GM12873 (cell line): ENCODE measurements at regions not wholly inside any gene's neighbourhood (a gene's known extent, or its start where the extent isn't known, plus 50 kb on each side); places are given as distances from the start of the nearest gene placed in this dataset.

Experiments used
- TF ChIP-seq, protein P1 (sequence below): IDR thresholded peaks from 2 replicates; pipeline ENCODE4 v1.5.1; 2012; ENCODE audit warnings: low read depth, mild to moderate bottlenecking, moderate library complexity, low read length, control low read depth; ENCODE audit not compliant: insufficient read depth; ENCODE audit errors: missing control alignments

DNA sequence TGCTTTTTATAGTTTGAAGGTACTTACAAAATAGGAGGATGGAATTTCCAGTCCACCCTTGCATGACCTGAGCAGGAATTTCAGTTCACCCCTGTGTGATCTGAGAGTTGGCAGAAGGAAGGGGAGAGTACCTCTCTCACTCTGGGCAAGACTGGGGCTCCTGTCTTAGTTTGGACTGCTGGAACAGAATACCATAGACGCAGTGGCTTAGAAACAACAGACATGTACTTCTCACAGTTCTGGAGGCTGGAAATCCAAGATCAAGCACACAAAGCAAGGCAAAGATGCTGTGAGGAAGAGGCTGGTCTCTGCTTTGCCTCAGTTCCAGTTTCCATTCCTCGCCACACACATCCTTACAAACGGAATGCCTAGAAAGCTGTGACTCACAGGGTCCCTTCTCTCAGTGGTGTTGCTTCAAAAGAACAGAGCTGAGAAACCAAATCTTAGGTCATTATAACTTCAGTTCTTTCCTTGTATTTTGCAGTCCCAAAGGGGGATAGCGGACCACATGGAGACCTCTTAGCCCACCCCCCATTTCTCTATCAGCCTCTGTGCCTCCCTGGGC is 108.8 kb upstream of the HAAO start:
- TF ChIP-seq, protein P1, sequence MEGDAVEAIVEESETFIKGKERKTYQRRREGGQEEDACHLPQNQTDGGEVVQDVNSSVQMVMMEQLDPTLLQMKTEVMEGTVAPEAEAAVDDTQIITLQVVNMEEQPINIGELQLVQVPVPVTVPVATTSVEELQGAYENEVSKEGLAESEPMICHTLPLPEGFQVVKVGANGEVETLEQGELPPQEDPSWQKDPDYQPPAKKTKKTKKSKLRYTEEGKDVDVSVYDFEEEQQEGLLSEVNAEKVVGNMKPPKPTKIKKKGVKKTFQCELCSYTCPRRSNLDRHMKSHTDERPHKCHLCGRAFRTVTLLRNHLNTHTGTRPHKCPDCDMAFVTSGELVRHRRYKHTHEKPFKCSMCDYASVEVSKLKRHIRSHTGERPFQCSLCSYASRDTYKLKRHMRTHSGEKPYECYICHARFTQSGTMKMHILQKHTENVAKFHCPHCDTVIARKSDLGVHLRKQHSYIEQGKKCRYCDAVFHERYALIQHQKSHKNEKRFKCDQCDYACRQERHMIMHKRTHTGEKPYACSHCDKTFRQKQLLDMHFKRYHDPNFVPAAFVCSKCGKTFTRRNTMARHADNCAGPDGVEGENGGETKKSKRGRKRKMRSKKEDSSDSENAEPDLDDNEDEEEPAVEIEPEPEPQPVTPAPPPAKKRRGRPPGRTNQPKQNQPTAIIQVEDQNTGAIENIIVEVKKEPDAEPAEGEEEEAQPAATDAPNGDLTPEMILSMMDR = no peak

DNA sequence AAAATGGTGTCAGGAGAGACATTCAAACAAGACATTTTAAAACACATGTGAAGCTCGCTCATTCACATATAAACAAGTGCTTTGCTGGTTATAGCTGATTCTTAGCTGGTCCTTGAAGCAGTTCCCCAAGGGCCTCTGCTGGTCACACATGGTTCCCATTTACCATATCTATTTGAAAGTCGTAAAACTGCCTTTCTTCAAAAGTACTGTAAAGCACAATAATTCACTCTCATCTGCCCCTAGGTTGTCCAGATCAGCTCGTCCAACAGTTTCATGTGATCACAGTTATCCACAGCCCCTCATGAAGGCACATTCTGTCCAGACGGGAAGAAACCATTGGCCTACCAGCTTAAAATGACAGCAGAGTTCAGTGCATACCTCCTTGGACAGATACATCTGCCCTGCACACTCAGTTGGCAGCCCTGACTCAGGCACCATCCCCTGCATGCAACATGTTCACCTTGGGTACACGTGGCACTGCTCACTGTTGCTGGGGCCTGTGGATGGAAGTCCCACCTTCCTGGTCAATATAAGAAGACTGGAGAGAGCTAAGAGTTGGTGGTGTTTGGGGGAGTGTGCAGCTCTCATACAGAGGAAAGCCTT is 108.0 kb upstream of the HAAO start:
- TF ChIP-seq, protein P1 = no peak

DNA sequence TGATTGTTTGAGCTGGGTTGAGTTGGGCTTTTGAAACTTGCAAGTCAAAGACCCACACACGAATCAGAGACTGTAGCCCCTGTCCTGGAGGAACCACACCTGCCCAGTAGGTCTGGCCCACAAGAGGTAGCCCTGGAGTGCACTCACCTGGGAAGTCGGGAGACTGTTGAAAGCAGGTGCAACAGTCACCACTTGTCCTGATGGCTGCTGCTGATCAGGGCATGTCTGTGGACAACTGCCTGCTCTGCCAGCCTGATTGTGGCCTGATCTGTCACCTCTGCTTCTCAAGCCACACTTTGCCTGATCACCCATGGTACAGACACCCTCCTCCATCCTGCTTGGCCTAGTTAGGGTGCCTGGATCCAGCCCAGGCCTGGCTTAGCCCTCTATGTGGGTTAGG is 105.0 kb upstream of the HAAO start:
- TF ChIP-seq, protein P1 = no peak

DNA sequence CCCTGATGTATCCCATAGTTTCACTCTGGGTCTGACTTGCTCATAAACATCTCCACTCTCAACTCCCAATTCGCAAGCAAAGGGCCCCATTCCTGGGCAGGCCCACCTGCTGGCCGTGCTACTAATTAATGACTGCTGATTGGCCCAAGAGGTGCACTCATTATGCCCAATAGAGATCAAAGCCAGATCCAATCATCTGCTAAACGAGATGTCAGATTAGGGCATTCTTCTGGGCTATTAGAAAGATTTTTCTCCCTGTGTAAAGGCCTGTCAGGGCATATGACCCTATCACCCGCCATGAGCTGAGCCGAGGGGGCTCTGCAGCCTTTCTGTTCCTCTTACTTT is 103.4 kb upstream of the HAAO start:
- TF ChIP-seq, protein P1 = no peak

DNA sequence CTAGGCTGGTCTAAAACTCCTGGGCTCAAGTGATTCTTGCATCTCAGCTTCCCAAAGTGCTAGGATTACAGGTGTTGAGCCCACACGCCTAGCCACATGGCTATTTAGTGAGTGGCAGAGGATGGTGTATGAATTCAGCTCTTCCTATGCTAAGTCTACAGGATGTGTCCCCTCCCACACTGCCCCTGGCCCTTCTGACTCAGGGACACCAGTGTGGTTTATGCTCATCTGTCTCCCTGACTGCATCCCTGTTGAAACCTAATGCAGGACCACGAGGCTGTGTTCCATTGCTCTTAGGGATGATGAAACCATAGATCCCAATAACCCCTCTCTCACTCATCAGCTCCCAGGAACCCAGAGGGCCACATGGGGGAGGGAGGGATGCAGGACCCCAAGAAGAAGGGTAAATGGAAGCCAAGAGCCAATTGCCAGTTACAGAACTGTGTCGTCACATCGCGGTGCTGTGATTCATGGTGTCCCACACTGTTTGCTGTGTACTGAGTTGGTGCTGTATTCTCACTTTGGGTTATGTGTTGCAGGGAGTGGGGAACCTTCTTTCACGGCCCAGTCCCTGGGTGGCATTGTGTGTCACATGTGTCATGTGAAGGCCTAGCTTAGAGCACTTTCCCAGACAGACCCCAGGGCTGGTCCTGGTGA is 102.9 kb upstream of the HAAO start:
- TF ChIP-seq, protein P1 = no peak

DNA sequence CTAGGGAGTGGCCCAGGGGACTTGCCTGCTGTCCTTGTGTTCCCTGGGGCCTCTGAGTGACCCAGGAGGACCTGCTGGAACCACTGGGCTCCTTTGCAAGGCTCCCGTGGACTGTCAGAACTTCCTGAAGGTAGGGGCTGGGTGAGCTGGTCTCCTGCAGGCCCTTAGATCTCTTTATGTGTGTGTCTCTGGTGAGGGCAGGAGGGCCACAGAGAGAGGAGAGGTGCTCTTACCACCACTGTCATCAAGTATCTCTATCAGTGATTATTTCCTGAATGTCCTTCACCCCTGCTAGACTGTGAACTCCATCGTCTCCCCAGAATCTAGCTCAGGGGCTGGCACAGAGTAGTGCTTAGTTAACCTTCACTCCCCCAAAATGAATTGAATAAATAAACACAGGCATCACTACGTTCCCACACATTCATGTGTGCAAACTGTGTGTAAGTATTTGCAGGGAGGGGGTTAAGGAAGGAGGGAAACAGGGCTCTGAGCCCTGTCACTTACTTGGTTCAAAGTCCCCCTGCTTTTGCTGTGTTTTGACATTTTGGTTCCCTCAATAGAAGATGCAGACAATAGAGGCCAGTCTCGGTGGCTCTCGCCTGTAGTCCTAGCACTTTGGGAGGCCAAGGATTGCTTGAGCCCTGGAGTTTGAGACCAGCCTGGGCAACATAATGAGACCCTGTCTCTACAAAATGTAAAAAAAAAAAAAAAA is 100.8 kb upstream of the HAAO start:
- TF ChIP-seq, protein P1 = no peak

DNA sequence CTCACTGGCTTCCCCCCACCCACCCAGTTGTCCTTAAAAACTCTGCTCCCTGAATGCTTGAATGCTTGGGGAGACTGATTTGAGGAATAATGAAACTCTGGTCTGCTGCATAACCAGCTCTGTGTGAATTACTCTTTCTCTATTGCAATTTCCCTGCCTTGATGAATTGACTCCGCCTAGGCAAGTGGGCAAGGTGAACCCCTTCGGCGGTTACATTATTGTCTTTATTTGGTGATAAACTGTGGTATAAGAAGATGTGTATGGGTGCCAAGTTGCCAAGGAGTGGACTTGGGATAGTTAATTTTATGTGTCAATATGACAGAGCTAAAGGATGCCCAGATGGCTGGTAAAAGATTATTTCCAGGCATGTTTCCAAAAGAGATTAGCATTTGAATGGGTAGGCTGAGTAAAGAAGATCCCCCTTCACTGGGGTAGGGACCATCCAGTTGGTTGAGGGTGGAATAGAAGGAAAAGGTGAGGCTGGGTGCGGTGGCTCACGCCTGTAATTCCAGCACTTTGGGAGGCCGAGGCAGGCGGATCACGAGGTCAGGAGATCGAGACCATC is 98.5 kb upstream of the HAAO start:
- TF ChIP-seq, protein P1 = no peak
